ENCODE measurements at regions not wholly inside any gene's neighbourhood (a gene's known extent, or its start where the extent isn't known, plus 50 kb on each side); places are given as distances from the start of the nearest gene placed in this dataset.

DNA sequence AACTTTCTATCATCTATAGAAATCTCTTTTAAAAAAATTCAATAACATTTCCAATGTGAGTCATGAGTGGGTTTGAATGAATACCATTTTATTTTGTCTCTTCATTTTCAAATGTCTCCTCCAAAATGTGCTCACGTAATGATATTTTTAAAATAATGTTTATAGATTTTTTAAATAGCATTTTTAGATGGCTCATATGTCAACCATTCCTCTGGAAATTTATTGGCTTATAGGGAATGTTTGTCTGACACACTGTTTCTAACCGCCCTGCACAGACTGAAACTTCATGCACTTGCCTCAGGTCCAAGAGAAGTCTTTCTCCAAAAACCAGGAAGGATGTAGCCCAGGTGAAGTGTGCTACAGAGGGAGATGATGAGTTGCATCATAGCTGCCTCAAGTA lies 88.8 kb upstream of the PLEKHG7 start:
- DNase-seq: no peak

DNA sequence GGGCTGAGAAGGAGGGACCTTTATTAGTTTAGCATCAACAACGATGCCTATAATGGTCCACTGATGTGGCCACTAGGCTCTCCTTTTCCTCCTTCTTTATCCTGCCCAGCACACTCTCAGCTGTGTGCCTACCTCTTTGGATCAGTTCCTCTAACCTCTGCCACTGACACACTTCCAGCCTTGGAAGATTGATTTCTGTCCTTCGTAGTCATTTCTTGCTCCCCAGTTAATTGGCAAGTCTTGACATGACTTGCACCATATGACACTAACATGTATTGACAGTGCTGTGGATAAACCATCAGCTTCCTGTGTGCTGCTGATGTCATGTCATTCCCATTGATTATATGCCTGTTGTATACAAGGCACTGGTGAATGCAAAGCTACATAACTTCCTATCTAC lies 90.2 kb upstream of the PLEKHG7 start:
- no peak for DNase-seq

DNA sequence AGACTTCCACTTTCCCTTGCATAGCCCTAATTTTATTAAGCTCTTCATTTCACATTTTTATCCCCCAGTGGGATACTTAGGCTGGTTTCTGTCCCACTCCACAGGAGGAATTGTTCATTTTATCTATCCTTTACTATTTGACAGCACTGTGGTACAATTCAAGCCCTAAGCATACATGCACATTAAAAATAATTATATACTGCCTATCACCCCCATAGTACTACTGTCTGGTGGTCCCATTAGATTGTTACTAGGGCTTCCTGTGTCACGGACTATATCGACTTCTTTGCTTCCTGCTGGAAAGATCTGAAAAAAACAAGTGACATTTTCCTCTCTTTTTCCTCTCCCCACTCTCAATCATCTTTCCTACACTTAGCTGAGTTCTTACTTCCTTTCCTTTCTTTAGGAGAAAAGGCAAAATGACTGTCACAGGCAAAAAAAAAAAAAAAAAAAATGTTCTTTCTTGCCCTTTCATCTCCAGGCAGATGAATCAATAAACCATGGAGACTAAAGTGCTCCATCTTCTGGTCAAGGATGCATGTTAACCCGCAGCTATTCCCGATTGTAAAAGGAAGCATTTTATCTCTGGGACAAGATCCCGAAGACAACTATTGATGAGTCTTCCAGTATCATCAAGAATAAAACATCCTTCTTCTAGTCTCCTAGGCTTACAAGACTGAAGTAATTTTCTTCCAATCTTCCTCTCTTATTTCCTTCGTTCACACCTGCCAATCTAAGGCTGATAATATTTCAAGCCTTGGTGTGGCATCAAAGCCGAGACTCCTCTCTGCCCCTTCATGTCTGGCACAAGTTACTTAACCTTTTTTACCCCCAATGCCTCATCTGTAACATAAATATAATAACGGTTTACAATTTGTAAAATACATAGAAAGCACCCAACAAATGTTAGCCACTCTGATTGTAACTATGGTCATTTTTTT lies 94.4 kb upstream of the PLEKHG7 start:
- DNase-seq: no peak

DNA sequence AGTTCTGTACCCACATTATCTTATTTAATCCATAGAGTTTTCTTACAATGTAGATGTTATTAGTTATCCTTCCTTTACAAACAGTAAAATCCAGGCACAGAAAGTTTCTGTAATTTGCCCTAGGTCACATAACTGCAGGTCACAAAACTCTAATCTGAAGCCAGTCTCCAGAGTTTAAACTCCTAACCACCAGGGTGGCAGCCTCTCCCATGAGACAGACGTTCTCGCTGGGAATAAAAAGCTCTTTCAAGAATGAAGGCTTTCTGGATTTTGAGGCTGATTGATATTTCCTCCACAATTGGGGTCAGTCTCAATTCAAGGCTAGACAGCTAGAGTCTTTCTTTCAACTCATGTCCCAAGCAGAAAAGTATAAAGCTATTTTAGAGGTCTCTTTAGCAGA lies 95.8 kb upstream of the PLEKHG7 start:
- no peak for DNase-seq

DNA sequence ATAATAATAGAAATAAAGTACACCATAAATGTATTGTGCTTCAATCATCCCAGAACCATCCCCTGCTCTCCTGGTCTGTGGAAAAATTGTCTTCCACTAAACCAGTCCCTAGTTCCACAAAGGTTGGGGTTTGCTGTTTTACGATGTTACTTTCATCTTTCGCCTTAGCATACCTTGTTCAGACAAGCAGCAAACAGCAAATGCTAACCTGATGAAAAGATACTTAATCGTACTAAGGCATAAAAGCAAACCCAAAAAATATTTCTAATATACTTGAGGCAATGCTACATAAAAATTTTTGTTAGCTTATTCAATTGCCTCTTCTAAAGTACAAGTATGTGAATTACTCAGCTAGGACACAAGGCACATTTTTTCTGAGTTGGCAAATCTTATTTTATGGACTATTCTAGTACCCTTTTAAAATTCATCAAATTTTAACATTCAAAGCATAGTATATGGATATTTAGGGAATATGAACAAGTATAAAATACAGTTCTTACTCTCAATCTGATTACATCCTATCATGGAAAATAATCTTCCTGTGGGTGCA lies 97.1 kb upstream of the PLEKHG7 start:
- DNase-seq: no peak

DNA sequence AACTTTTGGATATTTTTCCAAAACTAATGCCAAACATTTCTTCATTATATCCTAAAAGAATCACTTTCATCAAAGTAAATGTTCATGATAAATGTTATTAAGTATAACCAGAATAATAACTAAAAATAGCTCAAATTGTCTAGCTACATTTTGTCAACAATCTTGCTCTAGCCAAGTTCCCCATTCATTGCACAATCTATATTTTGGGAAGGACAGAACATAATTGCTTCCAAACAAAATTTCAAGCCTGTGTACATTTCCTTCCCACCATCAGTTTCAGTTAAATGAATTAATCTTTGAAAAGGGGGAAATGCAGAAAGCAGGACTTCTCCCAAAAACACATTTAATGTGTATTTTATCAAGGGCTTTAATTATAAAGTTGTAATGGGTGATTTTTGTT lies 98.0 kb upstream of the PLEKHG7 start:
- DNase-seq: no peak

DNA sequence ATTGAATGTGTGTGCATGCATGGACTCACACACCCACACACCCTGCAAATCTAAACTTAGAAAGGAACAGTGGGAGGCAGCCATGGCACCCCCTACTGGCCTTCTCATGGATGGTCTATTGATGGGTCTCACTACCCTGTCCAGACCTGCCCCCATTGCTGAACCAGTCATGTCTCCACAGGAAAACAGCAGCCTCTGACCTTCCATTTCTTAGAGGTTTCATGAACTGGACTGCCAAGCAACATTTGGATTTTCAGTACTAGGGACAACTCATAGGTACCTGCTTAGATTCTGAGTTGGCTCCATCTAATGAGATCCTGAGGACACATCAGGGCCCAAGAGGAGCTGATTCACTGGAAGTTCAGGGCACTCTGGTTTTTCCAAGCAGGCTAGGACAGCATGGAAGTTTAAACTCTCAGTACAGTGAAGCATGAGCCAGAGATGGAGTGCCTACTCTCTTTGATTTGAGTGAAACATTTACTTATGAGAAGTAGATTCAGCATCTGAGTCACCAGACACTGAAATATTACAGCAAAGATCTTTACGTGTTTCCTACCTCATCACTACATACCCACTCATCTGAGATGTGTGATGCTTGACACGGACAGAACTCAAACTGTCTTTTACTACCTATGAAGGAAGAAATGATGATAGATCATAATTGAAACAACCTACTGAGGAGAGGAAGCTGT lies 98.9 kb upstream of the PLEKHG7 start:
- DNase-seq: no peak

DNA sequence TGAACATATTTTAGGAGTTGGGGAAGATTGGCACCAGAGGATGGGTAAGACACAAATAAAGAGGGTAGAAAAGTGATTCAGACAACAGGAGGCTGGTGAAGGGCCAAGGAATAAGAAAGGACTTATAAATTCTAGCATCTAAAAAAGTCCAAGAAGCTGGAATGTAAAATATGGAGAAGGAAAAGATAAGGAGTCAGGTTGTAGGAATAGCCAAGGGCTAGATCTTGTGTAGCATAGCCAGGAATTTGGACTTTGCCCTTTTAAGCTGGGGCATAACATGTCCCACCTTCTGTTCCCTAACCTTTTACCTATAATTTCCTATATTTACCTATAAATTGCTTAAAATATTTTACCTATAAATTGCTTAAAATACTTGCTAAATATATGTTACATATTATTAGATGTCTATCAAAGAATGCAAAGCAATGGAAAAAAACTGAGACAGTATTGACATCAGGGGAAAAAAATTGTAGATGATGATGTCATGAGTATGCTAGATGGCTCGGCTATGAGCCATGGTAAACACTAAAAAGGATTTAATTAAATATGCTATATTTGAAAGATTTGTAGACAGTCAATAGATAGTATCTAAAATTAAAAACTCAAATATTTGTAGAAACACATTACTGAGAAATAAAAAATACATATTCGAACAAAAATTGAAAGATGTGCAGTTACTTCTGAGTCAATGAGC lies 99.7 kb upstream of the PLEKHG7 start:
- no peak for DNase-seq

DNA sequence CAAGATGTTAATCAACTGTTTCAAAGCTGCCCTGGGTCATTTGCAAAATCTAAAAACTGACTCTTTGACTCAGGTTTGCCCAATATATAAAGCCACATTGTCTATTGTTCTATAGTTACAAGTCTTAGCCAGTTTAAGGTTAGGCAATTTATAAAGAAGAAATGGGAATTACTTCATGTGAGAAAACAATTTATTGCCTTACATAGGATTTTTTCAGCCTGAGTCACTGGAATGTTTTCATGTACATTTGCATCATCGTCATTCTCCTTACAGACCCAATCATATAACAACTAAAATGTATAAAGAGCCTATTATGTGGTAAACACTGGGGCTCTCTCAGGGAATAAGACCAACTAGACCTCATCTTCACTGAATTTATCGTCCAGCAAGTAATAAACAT lies 100.3 kb upstream of the PLEKHG7 start:
- no peak for DNase-seq

DNA sequence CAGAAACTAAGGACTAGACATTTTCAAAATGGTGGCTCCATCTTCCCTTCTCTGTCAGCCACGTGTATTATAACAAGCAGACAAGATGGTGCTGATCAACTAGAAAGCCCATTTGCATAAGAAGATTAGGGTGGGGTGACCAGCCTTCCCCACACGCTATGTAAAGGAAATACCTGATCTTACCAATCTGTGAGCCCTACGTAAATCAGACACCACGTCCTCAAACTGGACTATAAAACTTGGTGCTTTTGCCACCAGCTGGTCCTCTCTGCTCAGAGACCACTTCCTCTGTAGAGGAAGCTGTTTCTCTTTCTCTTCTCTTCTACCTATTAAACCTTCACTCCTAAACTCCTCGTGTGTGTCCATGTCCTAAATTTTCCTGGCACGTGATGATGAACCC lies 101.1 kb upstream of the PLEKHG7 start:
- no peak for DNase-seq

DNA sequence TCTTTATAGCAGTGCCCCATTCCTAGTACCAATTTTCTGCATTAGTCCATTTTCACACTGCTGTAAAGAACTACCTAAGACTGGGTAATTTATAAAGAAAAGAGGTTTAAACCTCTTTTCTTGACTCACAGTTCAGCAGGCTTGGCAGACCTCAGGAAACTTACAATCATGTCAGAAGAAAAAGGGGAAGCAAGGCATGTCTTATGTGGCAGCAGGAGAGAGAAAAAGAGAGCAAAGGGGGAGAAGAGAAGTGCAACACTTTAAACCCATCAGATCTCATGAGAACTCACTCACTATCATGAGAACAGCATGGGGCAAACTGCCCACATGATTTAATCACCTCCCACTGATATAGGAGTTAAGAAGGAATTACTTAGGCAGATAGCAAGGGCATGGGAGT lies 101.6 kb upstream of the PLEKHG7 start:
- DNase-seq: no peak

DNA sequence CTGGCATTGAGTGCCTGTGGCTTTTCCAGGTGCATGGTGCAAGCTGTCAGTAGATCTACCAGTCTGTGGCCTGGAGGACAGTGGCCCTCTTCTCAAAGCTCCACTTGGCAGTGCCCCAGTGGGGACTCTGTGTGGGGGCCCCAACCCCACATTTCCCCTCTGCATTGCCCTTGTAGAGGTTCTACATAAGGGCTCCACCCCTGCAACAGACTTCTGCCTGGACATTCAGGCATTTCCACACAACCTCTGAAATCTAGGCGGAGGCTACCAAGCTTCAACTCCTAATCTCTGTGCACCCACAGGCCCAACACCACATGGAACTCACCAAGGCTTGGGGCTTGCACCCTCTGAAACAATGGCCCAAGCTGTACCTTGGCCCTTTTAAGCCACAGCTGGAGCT lies 102.7 kb upstream of the PLEKHG7 start:
- no peak for DNase-seq

DNA sequence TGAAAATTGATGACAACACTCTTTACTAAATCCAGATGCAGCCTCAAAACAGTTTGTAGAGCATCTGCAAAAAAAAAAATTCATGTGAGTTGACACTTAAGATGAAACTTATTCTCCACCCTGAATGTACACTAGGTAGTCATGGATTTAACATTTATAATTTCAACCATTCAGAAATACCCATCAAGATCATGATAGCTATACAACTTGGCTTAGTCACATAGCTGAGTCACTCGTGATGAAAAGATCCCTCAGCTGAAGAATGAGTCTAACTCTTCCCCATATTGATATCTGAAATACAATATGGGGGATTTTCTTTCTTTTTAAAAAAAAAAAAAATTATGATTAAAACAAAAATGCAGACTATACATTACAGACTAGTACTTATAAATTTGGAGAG lies 104.8 kb upstream of the PLEKHG7 start:
- DNase-seq: no peak

DNA sequence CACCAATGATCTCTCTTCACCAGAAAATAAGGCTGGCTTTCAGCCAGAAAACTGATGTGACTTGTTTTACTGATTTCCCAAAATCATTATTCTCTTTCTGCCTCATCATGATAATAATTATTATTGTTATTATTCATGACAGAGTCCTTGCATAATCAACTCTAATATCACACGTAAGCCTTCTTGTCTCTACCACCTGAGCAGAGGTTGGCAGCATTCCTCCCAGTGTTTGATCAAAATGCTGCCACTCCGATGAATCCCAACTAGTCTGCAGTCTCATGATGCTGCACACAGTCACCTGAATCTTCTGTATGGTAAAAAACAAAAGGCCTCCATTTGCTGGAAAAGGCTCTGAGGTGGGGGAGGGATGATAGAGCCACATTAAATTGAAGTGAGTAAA lies 105.7 kb upstream of the PLEKHG7 start:
- DNase-seq: no peak

DNA sequence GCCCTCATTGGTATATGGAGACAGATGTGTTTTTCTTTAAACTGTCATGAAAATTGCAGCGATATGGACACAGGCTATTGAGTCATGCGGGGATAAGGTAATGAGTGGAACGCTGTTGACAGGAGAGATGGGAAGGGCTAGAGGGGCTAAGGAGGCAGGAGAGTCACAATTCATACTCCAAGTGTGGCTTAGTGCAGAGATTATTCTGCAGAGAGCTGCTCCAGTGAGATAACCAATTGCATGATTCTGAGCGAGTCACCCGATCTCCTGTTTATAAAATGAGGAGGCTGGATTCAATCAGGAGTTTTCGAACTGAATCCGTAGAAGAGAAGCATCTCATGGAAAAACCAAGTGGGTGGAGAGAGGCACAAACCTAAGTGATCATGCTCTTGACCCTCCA lies 106.4 kb upstream of the PLEKHG7 start:
- DNase-seq: no peak

DNA sequence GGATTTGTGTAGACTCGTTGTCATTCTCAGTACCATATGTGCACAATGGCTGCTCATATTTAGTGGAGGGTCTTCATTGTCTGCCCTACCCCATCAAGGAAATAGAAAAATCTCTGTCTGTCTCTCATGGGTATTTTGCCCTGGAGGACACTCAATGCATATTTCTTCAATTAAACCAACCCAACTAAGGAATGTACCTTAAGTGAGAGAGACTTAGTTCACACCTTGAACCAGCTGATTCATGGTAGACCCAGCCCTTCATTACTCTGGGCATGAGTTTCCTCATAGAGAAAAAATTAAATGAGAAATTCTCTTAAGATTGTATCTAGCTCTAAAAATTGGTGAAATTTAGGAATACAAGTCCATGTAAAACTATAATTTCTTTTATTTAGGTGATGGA lies 107.1 kb upstream of the PLEKHG7 start:
- no peak for DNase-seq

DNA sequence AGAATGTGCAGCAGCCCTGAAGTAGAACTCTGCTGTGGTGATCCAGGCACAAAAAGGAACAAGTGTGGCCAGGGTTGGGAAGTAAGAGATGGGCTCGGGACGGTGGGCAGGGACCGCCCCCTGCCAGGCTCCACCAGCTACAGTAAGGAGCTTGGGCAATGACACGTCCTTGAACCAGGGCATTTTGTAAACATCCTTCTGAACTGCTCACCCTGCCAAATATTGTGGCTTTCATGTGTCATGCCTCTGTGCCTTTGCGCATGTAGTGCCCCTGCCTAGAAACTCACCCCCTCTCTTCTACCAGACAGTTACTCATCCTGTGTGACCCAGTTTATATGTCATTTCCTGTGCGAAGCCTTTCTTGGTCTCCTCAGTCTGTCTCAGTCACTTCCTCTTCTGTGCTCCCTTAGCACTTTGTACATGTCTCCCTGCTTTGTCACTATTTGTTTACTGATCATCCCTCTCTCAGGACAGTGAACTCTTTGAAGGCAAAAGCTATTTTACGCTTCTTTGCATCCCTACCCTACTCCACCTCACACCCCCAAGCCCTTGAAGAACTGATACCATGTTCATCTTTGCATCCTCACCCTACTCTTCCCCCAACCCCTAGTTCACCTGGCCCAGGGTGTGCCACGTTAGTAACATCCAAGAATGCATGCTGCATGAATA lies 108.9 kb upstream of the PLEKHG7 start:
- no peak for DNase-seq

DNA sequence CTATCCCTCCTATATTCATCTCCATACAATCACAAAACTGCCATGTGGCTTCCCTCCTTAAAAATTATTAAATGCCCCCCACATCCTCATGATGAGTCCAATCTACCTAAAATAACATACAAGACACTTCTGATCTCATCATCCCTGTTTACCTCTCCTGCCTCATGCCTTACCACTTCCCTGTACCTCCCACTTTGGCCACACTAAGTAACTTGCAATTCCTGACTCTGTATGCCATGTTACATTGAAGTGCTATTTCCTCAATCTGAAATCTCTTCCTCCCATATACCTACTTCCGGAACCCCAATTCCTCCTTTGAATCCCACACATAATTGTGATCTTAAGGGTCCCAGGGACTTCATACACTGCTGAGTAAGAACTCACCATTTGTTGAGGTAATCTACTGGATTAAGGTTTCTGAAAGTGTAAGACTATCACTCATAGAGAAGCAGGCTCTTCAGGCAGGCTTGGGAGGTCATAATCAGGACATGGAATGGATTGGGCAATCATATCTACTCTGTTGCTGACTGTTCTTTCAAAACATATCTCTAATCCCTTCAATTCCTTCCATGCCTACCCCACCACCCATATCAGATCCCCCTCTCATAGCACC lies 117.6 kb upstream of the PLEKHG7 start:
- DNase-seq: no peak

DNA sequence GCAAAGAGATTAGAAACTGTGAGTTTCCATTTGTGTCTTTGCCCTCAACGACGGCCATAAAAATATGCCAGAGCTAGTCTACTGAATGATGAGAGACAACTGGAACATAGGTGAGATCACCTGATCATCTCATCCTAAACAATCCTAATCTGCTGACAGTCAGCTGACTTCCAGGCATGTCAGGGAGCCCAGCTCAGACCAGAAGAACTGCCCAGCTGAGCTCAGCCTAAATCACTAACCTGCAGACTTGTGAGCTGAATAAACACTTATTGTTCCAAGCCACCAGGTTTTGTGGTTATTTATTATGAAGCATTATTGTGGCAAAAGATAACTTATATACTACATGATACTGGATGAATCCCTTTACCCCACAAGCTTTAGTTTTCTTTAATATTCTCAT lies 118.9 kb upstream of the PLEKHG7 start:
- DNase-seq: no peak

DNA sequence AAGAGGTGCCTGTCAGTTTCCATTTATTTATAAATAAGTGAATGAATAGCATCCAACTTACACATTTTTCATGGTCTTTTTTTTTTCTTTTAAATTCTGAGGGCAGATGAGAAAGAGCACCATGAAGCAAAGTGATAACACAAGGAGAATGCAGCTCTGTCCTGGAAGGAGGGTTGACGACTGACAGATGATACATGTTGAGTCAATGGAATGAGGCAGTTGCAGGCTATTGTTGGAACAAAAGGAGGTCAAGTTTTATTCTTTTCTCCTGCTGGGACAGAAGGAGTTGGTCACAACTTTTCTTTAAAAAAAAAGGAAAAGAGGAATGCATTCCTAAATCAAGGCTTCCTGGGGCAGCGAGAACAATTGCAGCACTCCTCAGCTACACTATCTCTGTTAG lies 119.9 kb upstream of the PLEKHG7 start:
- DNase-seq: no peak

DNA sequence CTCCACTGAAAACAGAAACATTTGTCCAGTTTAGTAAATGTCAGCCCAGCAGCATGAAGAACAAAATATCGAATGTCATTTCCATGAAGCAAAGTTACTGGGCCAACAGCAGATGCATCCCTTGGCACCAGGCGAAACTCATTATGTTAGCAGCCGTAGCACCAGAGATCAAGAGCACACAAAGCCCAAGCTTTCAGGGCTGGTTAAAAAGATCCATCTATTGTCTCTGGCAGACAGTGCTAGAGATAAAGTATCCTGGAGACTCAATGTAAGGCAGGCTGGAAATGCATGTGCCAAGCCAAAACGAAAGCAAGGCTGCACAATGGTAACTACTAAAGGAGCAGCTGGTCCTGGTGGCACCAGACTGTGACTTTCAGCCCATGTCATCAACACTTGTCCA lies 120.3 kb upstream of the PLEKHG7 start:
- DNase-seq: no peak

DNA sequence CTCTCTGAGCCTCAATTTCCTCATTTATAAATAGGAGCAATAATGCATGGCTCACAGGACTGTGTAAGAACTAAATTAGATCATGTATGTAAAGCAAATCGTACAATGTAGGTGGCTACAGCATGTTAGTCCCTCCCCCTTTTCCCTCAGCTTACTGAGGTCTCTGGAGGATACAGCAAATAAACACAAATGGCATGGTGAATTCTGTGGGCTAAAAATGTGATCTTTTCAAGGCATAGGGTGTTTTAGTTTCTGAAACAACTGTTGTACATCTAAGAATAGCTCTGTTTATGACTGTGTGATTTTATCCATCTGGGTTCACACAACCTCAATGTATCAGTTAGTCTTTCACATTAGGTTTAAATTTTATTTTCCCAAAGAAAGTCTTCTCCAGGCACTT lies 121.2 kb upstream of the PLEKHG7 start:
- DNase-seq: no peak
